HCT116 (cell line): ENCODE measurements at regions not wholly inside any gene's neighbourhood (a gene's known extent, or its start where the extent isn't known, plus 50 kb on each side); places are given as distances from the start of the nearest gene placed in this dataset.

Experiments used
- ATAC-seq: fragments of 200-7000 bp; cut with Tn5 transposase; 2 replicates; pipeline ENCODE4 v1.9.1; 2020; ENCODE audit warnings: mild to moderate bottlenecking, moderate library complexity
- BruUV-seq: library from RNA; stranded (reverse); fragments of 400-500 nt; replicated peaks from 2 replicates; lab custom pipeline; 2021; lab: Mats Ljungman, UMichigan
- CTCF ChIA-PET: fragments of 300-600 bp; sonication (Branson Sonifier 250); formaldehyde crosslinking; loops from one replicate; lab custom pipeline; 2021; ENCODE audit warnings: antibody characterized with exemption; lab: Charles Lee
- POLR2A ChIA-PET: fragments of 300-600, 350-600 bp; sonication (Branson Sonifier 250); formaldehyde crosslinking; loops from one replicate; lab custom pipeline; 2021; ENCODE audit warnings: antibody characterized with exemption; lab: Charles Lee
- RAD21 ChIA-PET, 2 experiments: fragments of 300-600 bp; sonication (Branson Sonifier 250); formaldehyde crosslinking; loops; one replicate each; lab custom pipeline; 2023; ENCODE audit warnings: low total read pairs in 2 of 2; ENCODE audit not compliant: uncharacterized antibody in 2 of 2, unreplicated experiment in 2 of 2, low non-redundant PET in 1 of 2; lab: Charles Lee
- DNase-seq: peaks from one replicate; pipeline ENCODE4 v3.0.0-alpha.2; 2010; ENCODE audit warnings: low read depth, low spot score
- H2AFZ ChIP-seq: fragments of 200-600 bp; shearing (Covaris generic), sonication (generic); 2 replicates; pipeline ENCODE4 v1.6.1; 2017; ENCODE audit warnings: low read depth, mixed run types, mixed read lengths, antibody characterized with exemption, low read length; ENCODE audit not compliant: poor library complexity, severe bottlenecking
- H3K27ac ChIP-seq: 2 replicates; pipeline ENCODE4 v1.5.1; 2012; ENCODE audit warnings: low read depth, low read length
- H3K27me3 ChIP-seq: fragments of 200-600 bp; sonication (generic); 2 replicates; pipeline ENCODE4 v1.6.1; 2016; ENCODE audit warnings: mixed run types, low read length, mixed read lengths; ENCODE audit not compliant: insufficient read depth
- H3K36me3 ChIP-seq, 2 experiments: fragments of 200-500 bp in 1 of 2; fragments of 200-600 bp in 1 of 2; sonication (Bioruptor generic) in 1 of 2; sonication (generic) in 1 of 2; 2 replicates each; pipeline versions ENCODE4 v1.5.1 to v1.6.1; 2014 to 2016; ENCODE audit warnings: low read length in 2 of 2, inconsistent platforms in 1 of 2, mixed read lengths in 1 of 2, mixed run types in 1 of 2; ENCODE audit not compliant: insufficient read depth in 2 of 2, control insufficient read depth in 1 of 2
- H3K4me1 ChIP-seq, 2 experiments: fragments of 200-600 bp in 1 of 2; sonication (generic) in 1 of 2; 2 replicates each; pipeline versions ENCODE4 v1.5.1 to v1.6.1; 2012 to 2017; ENCODE audit warnings: low read length in 2 of 2, inconsistent platforms in 1 of 2, mild to moderate bottlenecking in 1 of 2, mixed read lengths in 1 of 2, mixed run types in 1 of 2, moderate library complexity in 1 of 2; ENCODE audit not compliant: insufficient read depth in 2 of 2, control insufficient read depth in 1 of 2
- H3K4me2 ChIP-seq: fragments of 200-600 bp; sonication (generic); 2 replicates; pipeline ENCODE4 v1.6.1; 2017; ENCODE audit warnings: mixed run types, low read length, mixed read lengths
- H3K4me3 ChIP-seq, 2 experiments: fragments of 200-600 bp in 1 of 2; sonication (generic) in 1 of 2; replicated peaks in 1 of 2; 2 replicates each; pipeline ENCODE4 v1.5.1; 2011 to 2016; ENCODE audit warnings: low read length in 2 of 2, control low read depth in 1 of 2, low read depth in 1 of 2, mild to moderate bottlenecking in 1 of 2, mixed read lengths in 1 of 2, mixed run types in 1 of 2
- H3K79me2 ChIP-seq: fragments of 200-600 bp; sonication (generic); 2 replicates; pipeline ENCODE4 v1.6.1; 2017; ENCODE audit warnings: mild to moderate bottlenecking, mixed run types, low read length, moderate library complexity, mixed read lengths; ENCODE audit not compliant: insufficient read depth
- H3K9ac ChIP-seq: fragments of 200-600 bp; sonication (generic); 2 replicates; pipeline ENCODE4 v1.6.1; 2016; ENCODE audit warnings: low read length, mixed read lengths
- H3K9me2 ChIP-seq: fragments of 200-600 bp; sonication (generic), shearing (Covaris generic); 2 replicates; pipeline ENCODE4 v1.6.1; 2017; ENCODE audit warnings: mixed run types, mild to moderate bottlenecking, moderate library complexity; ENCODE audit not compliant: insufficient read depth
- H3K9me3 ChIP-seq, 2 experiments: fragments of 200-500 bp in 1 of 2; fragments of 200-600 bp in 1 of 2; sonication (Bioruptor generic) in 1 of 2; sonication (generic) in 1 of 2; 2 replicates each; pipeline ENCODE4 v1.6.1; 2014 to 2017; ENCODE audit warnings: low read length in 2 of 2, mixed read lengths in 2 of 2, inconsistent platforms in 1 of 2, low read depth in 1 of 2, mild to moderate bottlenecking in 1 of 2, mixed run types in 1 of 2, moderate library complexity in 1 of 2; ENCODE audit not compliant: control insufficient read depth in 1 of 2, insufficient read depth in 1 of 2
- H4K20me1 ChIP-seq: fragments of 200-600 bp; sonication (generic), shearing (Covaris generic); 2 replicates; pipeline ENCODE4 v1.6.1; 2017; ENCODE audit warnings: mixed run types, mild to moderate bottlenecking, moderate library complexity; ENCODE audit not compliant: insufficient read depth
- CBX3 ChIP-seq: IDR thresholded peaks from 2 replicates; pipeline ENCODE4 v1.6.1; 2012; ENCODE audit warnings: low read depth
- CTCF ChIP-seq, 3 experiments: fragments of 200-600 bp in 1 of 3; sonication (generic) in 1 of 3; IDR thresholded peaks in 2 of 3; conservative IDR thresholded peaks in 1 of 3; 2 replicates each; pipeline ENCODE4 v1.5.1; 2012 to 2017; ENCODE audit warnings: low read depth in 2 of 3, low read length in 2 of 3, antibody characterized with exemption in 1 of 3, borderline replicate concordance in 1 of 3, control low read depth in 1 of 3, mild to moderate bottlenecking in 1 of 3, mixed read lengths in 1 of 3, mixed run types in 1 of 3, moderate library complexity in 1 of 3; ENCODE audit not compliant: insufficient read depth in 1 of 3
- ELF1 ChIP-seq: IDR thresholded peaks from 2 replicates; pipeline ENCODE4 v1.6.1; 2012; ENCODE audit warnings: low read depth, borderline replicate concordance
- EZH2 ChIP-seq: fragments of 200-600 bp; sonication (generic); IDR thresholded peaks from 2 replicates; pipeline ENCODE4 v1.6.1; 2017; ENCODE audit warnings: antibody characterized with exemption, mixed run types
- EZH2phosphoT487 ChIP-seq: fragments of 200-600 bp; IDR thresholded peaks from 2 replicates; pipeline ENCODE4 v1.6.1; 2018; ENCODE audit warnings: antibody characterized with exemption, borderline replicate concordance
- JUND ChIP-seq: IDR thresholded peaks from 2 replicates; pipeline ENCODE4 v1.6.1; 2012
- POLR2A ChIP-seq: IDR thresholded peaks from 2 replicates; pipeline ENCODE4 v1.7.0; 2011; ENCODE audit warnings: borderline replicate concordance; ENCODE audit not compliant: insufficient read depth, insufficient read length; ENCODE audit errors: extremely low read depth
- RAD21 ChIP-seq: IDR thresholded peaks from 2 replicates; pipeline ENCODE4 v1.6.1; 2012; ENCODE audit warnings: low read depth, mild to moderate bottlenecking
- SIN3A ChIP-seq: IDR thresholded peaks from 2 replicates; pipeline ENCODE4 v1.6.1; 2012; ENCODE audit warnings: low read depth
- SP1 ChIP-seq: IDR thresholded peaks from 2 replicates; pipeline ENCODE4 v1.6.1; 2012; ENCODE audit warnings: low read depth
- SRF ChIP-seq: IDR thresholded peaks from 2 replicates; pipeline ENCODE4 v1.6.1; 2012; ENCODE audit warnings: low read depth
- YY1 ChIP-seq: IDR thresholded peaks from 2 replicates; pipeline ENCODE4 v1.6.1; 2011; ENCODE audit warnings: low read length, low read depth, moderate library complexity, mild to moderate bottlenecking; ENCODE audit not compliant: insufficient replicate concordance; ENCODE audit errors: extremely low read depth
- ZBTB33 ChIP-seq: IDR thresholded peaks from 2 replicates; pipeline ENCODE4 v1.6.1; 2011; ENCODE audit warnings: mild to moderate bottlenecking, low read length, moderate library complexity; ENCODE audit not compliant: insufficient replicate concordance; ENCODE audit errors: extremely low read depth
- ZFX ChIP-seq: fragments of 450-650 bp; IDR thresholded peaks from 2 replicates; pipeline ENCODE4 v1.6.1; 2017
- intact Hi-C: fragments of 100-400 bp; cut with micrococcal nuclease; formaldehyde crosslinking; loops from 2 replicates; pipeline ENCODE4 v1.10.0; 2022
- TF ChIP-seq, protein P1 (sequence below): IDR thresholded peaks from 2 replicates; pipeline ENCODE4 v1.6.1; 2012
- TF ChIP-seq, protein P2 (sequence below): IDR thresholded peaks from 2 replicates; pipeline ENCODE4 v1.6.1; 2012; ENCODE audit warnings: low read depth

GRCh38 chr4:154009191-154009590 lies 220.3 kb upstream of the SFRP2 start:
- no peaks in the 10 kb centered on the region for H3K4me1 ChIP-seq
- ChIA-PET CTCF (no interaction called here), POLR2A (no interaction called here), RAD21 (no interaction called here)
- no peak overlapping the region for H2AFZ ChIP-seq
- no peaks in the 10 kb centered on the region for H3K9me2 ChIP-seq
- ATAC-seq (no peak), DNase-seq (no peak)
- no peaks in the 10 kb centered on the region for H3K79me2 ChIP-seq
- TF ChIP-seq, protein P1, sequence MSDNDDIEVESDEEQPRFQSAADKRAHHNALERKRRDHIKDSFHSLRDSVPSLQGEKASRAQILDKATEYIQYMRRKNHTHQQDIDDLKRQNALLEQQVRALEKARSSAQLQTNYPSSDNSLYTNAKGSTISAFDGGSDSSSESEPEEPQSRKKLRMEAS, result no peak
- no peak for TF ChIP-seq JUND
- TF ChIP-seq CTCF (IDR thresholded peaks at IDR 0.05 in 2 of 3, conservative IDR thresholded peaks at IDR 0.05 in 1 of 3; ENCODE audit: borderline replicate concordance in 1 of 3, insufficient read depth in 1 of 3, low read depth in 2 of 3, low read length in 2 of 3), result no peak
- TF ChIP-seq SIN3A, result no peak
- TF ChIP-seq, protein P2, sequence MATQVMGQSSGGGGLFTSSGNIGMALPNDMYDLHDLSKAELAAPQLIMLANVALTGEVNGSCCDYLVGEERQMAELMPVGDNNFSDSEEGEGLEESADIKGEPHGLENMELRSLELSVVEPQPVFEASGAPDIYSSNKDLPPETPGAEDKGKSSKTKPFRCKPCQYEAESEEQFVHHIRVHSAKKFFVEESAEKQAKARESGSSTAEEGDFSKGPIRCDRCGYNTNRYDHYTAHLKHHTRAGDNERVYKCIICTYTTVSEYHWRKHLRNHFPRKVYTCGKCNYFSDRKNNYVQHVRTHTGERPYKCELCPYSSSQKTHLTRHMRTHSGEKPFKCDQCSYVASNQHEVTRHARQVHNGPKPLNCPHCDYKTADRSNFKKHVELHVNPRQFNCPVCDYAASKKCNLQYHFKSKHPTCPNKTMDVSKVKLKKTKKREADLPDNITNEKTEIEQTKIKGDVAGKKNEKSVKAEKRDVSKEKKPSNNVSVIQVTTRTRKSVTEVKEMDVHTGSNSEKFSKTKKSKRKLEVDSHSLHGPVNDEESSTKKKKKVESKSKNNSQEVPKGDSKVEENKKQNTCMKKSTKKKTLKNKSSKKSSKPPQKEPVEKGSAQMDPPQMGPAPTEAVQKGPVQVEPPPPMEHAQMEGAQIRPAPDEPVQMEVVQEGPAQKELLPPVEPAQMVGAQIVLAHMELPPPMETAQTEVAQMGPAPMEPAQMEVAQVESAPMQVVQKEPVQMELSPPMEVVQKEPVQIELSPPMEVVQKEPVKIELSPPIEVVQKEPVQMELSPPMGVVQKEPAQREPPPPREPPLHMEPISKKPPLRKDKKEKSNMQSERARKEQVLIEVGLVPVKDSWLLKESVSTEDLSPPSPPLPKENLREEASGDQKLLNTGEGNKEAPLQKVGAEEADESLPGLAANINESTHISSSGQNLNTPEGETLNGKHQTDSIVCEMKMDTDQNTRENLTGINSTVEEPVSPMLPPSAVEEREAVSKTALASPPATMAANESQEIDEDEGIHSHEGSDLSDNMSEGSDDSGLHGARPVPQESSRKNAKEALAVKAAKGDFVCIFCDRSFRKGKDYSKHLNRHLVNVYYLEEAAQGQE, result no peak
- no peak for TF ChIP-seq SP1
- no peak for TF ChIP-seq EZH2phosphoT487
- TF ChIP-seq RAD21, result no peak
- TF ChIP-seq YY1, result no peak
- no peak for TF ChIP-seq SRF
- no peak for TF ChIP-seq ZBTB33
- no peak for TF ChIP-seq ZFX
- TF ChIP-seq POLR2A, result no peak
- TF ChIP-seq ELF1, result no peak
- TF ChIP-seq CBX3, result no peak
- no peak for TF ChIP-seq EZH2
- no peak overlapping the region for H3K9ac ChIP-seq
- H3K9me3 ChIP-seq, result no peaks in the 10 kb centered on the region
- no peak overlapping the region for H3K4me2 ChIP-seq
- no peaks in the 10 kb centered on the region for H3K27me3 ChIP-seq
- no peak overlapping the region for H3K27ac ChIP-seq
- H4K20me1 ChIP-seq, result no peaks in the 10 kb centered on the region
- intact Hi-C loops, result no loop called here
- H3K4me3 ChIP-seq, result no peak overlapping the region
- H3K36me3 ChIP-seq, result no peaks in the 10 kb centered on the region
- BruUV-seq, result no TSS peak
